ENCODE measurements at regions not wholly inside any gene's neighbourhood (a gene's known extent, or its start where the extent isn't known, plus 50 kb on each side); places are given as distances from the start of the nearest gene placed in this dataset.

DNA sequence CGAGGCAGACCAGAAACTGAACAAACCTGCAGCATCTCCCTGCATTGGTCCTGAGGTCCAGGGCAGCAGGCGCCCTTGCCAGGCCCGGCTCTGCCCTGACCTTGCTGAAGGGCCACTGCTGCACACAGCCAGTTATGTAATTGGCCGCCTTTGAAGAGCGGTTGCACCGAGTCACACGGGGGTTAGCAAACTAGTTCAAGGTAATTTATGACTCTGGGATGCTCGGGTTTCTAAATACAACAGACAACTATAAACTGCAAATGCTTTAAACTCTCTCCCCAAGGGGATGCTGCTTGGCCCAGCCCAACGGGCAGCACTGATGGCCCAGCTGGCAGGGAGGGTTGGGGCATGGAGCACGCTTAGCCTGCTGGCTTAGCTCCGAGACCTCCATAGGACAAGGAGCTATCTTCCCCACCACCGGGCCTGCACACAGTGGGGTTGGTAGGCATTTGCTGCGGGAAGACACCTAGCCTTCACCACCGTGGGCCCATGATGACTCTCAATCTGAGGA lies 60.3 kb upstream of the IQSEC1 start:
- TF ChIP-seq, protein P1, sequence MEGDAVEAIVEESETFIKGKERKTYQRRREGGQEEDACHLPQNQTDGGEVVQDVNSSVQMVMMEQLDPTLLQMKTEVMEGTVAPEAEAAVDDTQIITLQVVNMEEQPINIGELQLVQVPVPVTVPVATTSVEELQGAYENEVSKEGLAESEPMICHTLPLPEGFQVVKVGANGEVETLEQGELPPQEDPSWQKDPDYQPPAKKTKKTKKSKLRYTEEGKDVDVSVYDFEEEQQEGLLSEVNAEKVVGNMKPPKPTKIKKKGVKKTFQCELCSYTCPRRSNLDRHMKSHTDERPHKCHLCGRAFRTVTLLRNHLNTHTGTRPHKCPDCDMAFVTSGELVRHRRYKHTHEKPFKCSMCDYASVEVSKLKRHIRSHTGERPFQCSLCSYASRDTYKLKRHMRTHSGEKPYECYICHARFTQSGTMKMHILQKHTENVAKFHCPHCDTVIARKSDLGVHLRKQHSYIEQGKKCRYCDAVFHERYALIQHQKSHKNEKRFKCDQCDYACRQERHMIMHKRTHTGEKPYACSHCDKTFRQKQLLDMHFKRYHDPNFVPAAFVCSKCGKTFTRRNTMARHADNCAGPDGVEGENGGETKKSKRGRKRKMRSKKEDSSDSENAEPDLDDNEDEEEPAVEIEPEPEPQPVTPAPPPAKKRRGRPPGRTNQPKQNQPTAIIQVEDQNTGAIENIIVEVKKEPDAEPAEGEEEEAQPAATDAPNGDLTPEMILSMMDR (IDR thresholded peaks at IDR 0.05; ENCODE audit: unreplicated experiment): no peak
- Mint-ChIP-seq H3K27me3 (ENCODE audit: unreplicated experiment) (peaks cover 80% of the 10 kb centered on the region), H3K9me3 (ENCODE audit: low read depth, unreplicated experiment) (no peaks in the 10 kb centered on the region), H3K27ac (ENCODE audit: unreplicated experiment) (no peak overlapping the region), H3K4me3 (ENCODE audit: low read depth, unreplicated experiment) (no peak overlapping the region), H3K36me3 (ENCODE audit: insufficient read depth, unreplicated experiment) (no peaks in the 10 kb centered on the region), H3K4me1 (ENCODE audit: low read depth, unreplicated experiment) (no peaks in the 10 kb centered on the region)
- CTCF ChIA-PET: no interaction called here
- BruUV-seq (replicated peaks): no TSS peak
- intact Hi-C loops (cut with micrococcal nuclease; ENCODE audit: unreplicated experiment): no loop called here
- DNase-seq: no peak

DNA sequence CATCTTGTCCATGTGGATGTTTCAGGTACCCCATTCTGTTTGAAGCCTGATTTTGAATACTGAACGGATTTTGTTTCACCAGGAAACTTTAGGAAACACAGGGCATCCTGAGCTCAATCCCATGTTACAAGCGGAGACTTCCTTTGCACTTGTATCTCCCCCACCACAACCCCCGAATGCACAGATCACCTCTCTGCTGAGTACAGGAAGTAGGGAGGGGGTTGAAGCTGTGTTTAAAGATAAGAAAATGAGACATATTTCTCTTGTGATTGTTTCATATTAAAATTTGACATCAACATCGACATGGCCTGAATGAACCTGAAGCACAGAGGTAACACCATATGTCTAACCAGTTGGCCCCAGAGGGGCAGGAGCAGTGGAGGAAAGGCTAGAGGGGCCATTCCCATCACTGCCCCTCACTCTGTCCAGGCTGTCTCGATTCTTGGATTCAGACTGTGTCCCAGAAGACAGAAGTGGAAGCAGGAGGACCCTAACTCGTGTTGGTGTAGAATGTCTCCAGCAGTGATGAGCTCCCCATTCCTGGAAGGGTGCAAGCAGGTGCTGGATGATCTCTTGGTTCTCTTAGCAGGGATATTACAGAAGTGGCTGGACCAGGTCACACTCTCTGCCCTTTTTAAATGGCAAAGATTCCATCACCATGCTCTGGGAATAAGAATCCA lies 59.6 kb upstream of the IQSEC1 start:
- Mint-ChIP-seq H3K27me3 (ENCODE audit: unreplicated experiment) (peaks cover 80% of the 10 kb centered on the region), H3K4me1 (ENCODE audit: low read depth, unreplicated experiment) (no peaks in the 10 kb centered on the region), H3K4me3 (ENCODE audit: low read depth, unreplicated experiment) (no peak overlapping the region), H3K27ac (ENCODE audit: unreplicated experiment) (no peak overlapping the region), H3K36me3 (ENCODE audit: insufficient read depth, unreplicated experiment) (no peaks in the 10 kb centered on the region), H3K9me3 (ENCODE audit: low read depth, unreplicated experiment) (no peaks in the 10 kb centered on the region)
- TF ChIP-seq, protein P1 (IDR thresholded peaks at IDR 0.05; ENCODE audit: unreplicated experiment): no peak
- intact Hi-C loops (cut with micrococcal nuclease; ENCODE audit: unreplicated experiment): no loop called here
- DNase-seq: no peak
- no TSS peak for BruUV-seq (replicated peaks)
- CTCF ChIA-PET: interaction anchor here (0.6 to 0.7 kb wide), 2 partner anchors 14 to 352 kb away, joined by 3 to 4 read pairs; no protein-coding TSS in a partner anchor

DNA sequence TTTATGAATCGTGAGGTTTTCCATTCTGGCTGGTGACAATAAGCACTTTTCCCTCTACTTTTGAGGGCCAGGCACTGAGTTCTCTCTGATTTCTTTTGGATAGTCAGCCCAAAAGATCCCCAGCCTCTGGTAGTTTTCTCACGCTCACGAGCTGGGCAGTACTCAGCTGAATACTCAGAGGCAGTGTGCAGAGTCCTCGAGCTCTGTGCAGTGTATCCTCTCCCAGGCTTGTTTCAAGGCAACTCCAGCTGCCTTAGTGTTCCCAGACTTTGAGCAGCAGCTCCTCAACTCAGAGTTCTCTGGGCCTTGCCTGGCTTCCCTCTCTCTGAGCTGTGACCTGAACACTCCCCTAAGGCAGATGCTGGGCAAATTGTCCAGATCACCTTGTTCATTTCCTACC lies 59.1 kb upstream of the IQSEC1 start:
- TF ChIP-seq, protein P1 (IDR thresholded peaks at IDR 0.05; ENCODE audit: unreplicated experiment): no peak
- BruUV-seq (replicated peaks): no TSS peak
- Mint-ChIP-seq H3K4me3 (ENCODE audit: low read depth, unreplicated experiment) (no peak overlapping the region), H3K27ac (ENCODE audit: unreplicated experiment) (no peak overlapping the region), H3K36me3 (ENCODE audit: insufficient read depth, unreplicated experiment) (no peaks in the 10 kb centered on the region), H3K4me1 (ENCODE audit: low read depth, unreplicated experiment) (no peaks in the 10 kb centered on the region), H3K9me3 (ENCODE audit: low read depth, unreplicated experiment) (no peaks in the 10 kb centered on the region), H3K27me3 (ENCODE audit: unreplicated experiment) (peaks cover 79% of the 10 kb centered on the region)
- intact Hi-C loops (cut with micrococcal nuclease; ENCODE audit: unreplicated experiment): no loop called here
- CTCF ChIA-PET: interaction anchor here (0.6 to 0.7 kb wide), 2 partner anchors 15 to 352 kb away, joined by 3 to 4 read pairs; no protein-coding TSS in a partner anchor
- no peak for DNase-seq

DNA sequence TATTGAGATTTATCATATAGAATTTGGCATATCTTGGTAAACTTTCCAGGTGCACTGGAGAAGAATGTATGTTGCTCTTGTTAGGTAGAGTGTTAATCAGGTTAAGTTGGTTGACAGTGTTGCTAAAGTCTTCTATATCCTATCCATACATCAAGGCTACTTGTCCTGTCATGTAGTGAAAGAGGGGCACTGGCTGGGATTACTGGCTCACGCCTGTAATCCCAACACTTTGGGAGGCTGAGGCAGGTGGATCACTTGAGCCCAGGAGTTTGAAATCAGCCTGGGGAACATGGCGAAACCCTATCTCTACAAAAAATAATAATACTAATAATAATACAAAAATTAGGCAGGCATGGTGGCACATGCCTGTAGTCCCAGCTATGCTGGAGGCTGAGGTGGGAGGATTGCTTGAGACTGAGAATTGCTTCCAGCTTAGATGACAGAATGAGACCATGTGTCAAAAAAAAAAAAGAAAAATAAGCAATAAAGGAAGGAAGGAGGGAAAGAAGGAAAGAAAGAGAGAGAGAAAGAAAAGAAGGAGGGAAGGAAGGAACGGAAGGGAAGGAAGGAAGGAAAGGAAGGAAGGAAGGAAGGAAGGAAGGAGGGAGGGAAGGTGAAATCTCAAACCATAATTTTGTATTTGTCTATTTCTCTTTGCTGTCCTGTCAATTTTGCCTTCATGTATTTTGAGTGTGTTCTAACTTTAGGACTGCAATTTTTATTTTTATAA lies 57.4 kb upstream of the IQSEC1 start:
- TF ChIP-seq, protein P1 (IDR thresholded peaks at IDR 0.05; ENCODE audit: unreplicated experiment): no peak
- intact Hi-C loops (cut with micrococcal nuclease; ENCODE audit: unreplicated experiment): no loop called here
- DNase-seq: no peak
- H3K27ac Mint-ChIP-seq (ENCODE audit: unreplicated experiment): no peak overlapping the region
- no TSS peak for BruUV-seq (replicated peaks)
- no peaks in the 10 kb centered on the region for H3K36me3 Mint-ChIP-seq (ENCODE audit: insufficient read depth, unreplicated experiment)
- no peaks in the 10 kb centered on the region for H3K9me3 Mint-ChIP-seq (ENCODE audit: low read depth, unreplicated experiment)
- peaks cover 73% of the 10 kb centered on the region for H3K27me3 Mint-ChIP-seq (ENCODE audit: unreplicated experiment)
- CTCF ChIA-PET: interaction anchor here (1.2 kb wide), 1 partner anchor 39 kb away, joined by 3 read pairs; no protein-coding TSS in a partner anchor
- no peak overlapping the region for H3K4me3 Mint-ChIP-seq (ENCODE audit: low read depth, unreplicated experiment)
- H3K4me1 Mint-ChIP-seq (ENCODE audit: low read depth, unreplicated experiment): no peaks in the 10 kb centered on the region
